Nephron (organoid): ENCODE measurements at regions not wholly inside any gene's neighbourhood (a gene's known extent, or its start where the extent isn't known, plus 50 kb on each side); places are given as distances from the start of the nearest gene placed in this dataset.

Source experiments
- H3K27ac Mint-ChIP-seq, 3 experiments: 2 replicates each; pipeline ENCODE4 v1.8.0; 2020; ENCODE audit warnings: mixed read lengths in 3 of 3, mild to moderate bottlenecking in 2 of 3, moderate library complexity in 1 of 3
- H3K27me3 Mint-ChIP-seq: 2 replicates; pipeline ENCODE4 v1.8.0; 2021; ENCODE audit warnings: low read depth, mild to moderate bottlenecking, moderate library complexity, mixed read lengths
- H3K36me3 Mint-ChIP-seq: 2 replicates; pipeline ENCODE4 v1.8.0; 2020; ENCODE audit warnings: low read depth, mixed read lengths
- H3K4me1 Mint-ChIP-seq: 2 replicates; pipeline ENCODE4 v1.8.0; 2020; ENCODE audit warnings: mixed read lengths
- H3K4me3 Mint-ChIP-seq, 3 experiments: 2 replicates each; pipeline ENCODE4 v1.8.0; 2020; ENCODE audit warnings: mild to moderate bottlenecking in 3 of 3, mixed read lengths in 3 of 3, moderate library complexity in 2 of 3
- H3K9me3 Mint-ChIP-seq: 2 replicates; pipeline ENCODE4 v1.8.0; 2020; ENCODE audit warnings: mixed read lengths
- TF ChIP-seq, protein P1 (sequence below), 3 experiments: fragments of 200-600 bp; sonication (generic); IDR thresholded peaks; one replicate each; pipeline ENCODE4 v1.5.0; 2021; ENCODE audit warnings: antibody characterized with exemption in 3 of 3; ENCODE audit not compliant: unreplicated experiment in 3 of 3

DNA sequence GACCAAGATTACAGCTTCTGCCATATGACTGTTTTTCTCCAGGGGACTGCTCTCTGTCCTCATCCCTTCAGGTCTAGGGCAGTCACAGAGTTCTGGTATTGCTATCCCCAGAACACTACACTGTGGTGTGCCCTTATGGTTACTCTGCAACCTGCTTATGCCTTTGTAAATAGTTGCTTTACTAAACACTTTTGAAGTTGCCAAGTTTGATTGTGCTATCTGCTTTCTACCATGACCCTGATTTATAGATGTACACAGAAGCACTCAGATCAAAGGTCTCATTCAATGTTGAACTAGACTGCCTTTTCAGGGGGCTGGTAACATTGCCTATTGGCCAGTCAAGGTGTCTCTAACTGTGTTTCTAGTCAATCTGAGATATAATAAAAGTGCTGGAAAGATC is 794.7 kb downstream of the DHX35 start:
- Mint-ChIP-seq H3K4me1 (peaks cover 21% of the 10 kb centered on the region), H3K27ac (peak overlapping the region in 2 of 3 experiments; percentile 56), H3K4me3 (no peak overlapping the region), H3K9me3 (no peaks in the 10 kb centered on the region), H3K36me3 (no peaks in the 10 kb centered on the region), H3K27me3 (no peaks in the 10 kb centered on the region)
- TF ChIP-seq, protein P1, sequence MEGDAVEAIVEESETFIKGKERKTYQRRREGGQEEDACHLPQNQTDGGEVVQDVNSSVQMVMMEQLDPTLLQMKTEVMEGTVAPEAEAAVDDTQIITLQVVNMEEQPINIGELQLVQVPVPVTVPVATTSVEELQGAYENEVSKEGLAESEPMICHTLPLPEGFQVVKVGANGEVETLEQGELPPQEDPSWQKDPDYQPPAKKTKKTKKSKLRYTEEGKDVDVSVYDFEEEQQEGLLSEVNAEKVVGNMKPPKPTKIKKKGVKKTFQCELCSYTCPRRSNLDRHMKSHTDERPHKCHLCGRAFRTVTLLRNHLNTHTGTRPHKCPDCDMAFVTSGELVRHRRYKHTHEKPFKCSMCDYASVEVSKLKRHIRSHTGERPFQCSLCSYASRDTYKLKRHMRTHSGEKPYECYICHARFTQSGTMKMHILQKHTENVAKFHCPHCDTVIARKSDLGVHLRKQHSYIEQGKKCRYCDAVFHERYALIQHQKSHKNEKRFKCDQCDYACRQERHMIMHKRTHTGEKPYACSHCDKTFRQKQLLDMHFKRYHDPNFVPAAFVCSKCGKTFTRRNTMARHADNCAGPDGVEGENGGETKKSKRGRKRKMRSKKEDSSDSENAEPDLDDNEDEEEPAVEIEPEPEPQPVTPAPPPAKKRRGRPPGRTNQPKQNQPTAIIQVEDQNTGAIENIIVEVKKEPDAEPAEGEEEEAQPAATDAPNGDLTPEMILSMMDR (IDR thresholded peaks at IDR 0.05; ENCODE audit: unreplicated experiment in 3 of 3) = no peak

DNA sequence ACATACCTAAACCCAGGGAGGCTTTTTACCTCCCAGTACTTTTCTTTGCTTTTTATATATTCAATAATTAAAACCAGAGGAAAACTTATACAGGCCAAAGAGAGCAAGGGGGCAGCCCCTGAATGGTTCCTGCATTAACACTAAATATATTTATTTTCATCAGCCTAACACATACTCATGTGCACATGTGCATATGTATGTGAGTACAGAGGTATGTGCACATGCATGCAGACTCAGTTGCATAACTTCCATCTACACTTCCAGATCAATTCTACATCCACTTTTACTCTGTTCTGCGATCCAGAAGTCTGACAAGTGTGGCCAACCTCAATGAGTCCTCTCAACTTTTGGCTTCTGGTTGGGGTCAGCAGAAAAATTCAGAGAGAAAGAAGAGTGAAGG is 794.2 kb downstream of the DHX35 start:
- Mint-ChIP-seq H3K4me3 (no peak overlapping the region), H3K9me3 (peaks cover 3% of the 10 kb centered on the region), H3K4me1 (peaks cover 21% of the 10 kb centered on the region), H3K36me3 (peaks cover 3% of the 10 kb centered on the region), H3K27me3 (no peaks in the 10 kb centered on the region), H3K27ac (peak overlapping the region in 1 of 3 experiments; percentile 56)
- TF ChIP-seq, protein P1 (IDR thresholded peaks at IDR 0.05; ENCODE audit: unreplicated experiment in 3 of 3) = no peak

DNA sequence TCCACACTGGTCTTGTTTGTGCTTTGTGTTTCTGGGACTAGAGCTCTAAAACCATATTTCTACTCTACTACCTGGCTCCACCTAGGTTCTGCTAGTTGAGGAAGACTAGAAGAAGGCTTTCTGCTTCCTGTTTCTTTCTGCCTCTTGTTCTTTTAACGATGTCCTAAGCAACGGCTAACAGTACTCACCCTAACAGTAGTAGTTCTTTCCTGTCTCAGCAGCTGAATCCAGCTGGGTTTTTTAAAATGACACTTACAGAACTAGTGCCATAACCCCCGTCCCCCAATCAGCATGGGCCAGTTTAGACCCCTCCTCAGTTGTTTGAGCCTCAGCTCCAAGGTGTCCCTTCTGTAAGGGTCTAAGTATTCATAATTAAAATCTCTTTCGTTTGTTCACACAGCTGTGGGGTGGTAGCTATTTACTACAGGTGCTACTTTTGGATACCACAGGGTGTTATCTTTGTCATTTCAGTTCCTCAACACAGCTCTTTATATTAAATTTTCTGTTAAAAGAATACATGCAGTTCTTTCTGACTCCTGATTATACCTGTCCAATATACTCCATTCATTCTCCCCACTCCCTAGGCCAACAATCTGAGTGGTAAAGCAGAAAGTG is 790.2 kb downstream of the DHX35 start:
- Mint-ChIP-seq H3K27ac (no peak overlapping the region), H3K27me3 (no peaks in the 10 kb centered on the region), H3K4me3 (no peak overlapping the region), H3K36me3 (peaks cover 4% of the 10 kb centered on the region), H3K9me3 (peaks cover 30% of the 10 kb centered on the region), H3K4me1 (peaks cover 7% of the 10 kb centered on the region)
- TF ChIP-seq, protein P1 (IDR thresholded peaks at IDR 0.05; ENCODE audit: unreplicated experiment in 3 of 3) = no peak

DNA sequence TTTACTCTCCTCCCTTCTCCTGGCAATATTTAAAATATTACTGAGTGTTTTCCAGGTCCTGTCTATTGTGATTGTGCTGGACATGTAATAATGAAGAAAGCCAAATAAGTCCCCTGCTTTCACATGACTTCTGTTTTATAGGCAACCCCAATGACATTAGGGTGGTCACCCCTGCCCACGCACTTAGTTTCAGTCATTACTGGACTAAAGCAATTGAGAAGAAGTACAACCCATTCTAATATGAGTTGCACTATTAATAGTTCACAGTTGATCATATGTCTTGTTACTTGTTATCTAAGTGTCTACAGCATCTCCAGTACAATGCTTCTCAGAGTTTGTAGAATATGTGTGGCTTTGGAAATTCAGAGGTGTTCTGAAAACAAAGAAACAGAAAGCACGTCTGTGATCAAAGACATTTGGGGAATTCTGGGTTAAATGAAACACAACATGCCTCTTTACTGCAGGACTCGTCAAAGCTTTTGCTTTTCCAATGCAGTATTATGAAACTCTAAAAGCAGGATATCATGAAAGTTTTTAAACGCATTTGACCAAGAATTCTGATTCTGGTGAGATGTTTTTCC is 789.5 kb downstream of the DHX35 start:
- no peak overlapping the region for H3K4me3 Mint-ChIP-seq
- no peaks in the 10 kb centered on the region for H3K4me1 Mint-ChIP-seq
- TF ChIP-seq, protein P1 (IDR thresholded peaks at IDR 0.05; ENCODE audit: unreplicated experiment in 3 of 3) = no peak
- H3K27ac Mint-ChIP-seq = no peak overlapping the region
- H3K27me3 Mint-ChIP-seq = no peaks in the 10 kb centered on the region
- peaks cover 4% of the 10 kb centered on the region for H3K36me3 Mint-ChIP-seq
- H3K9me3 Mint-ChIP-seq = peaks cover 30% of the 10 kb centered on the region

DNA sequence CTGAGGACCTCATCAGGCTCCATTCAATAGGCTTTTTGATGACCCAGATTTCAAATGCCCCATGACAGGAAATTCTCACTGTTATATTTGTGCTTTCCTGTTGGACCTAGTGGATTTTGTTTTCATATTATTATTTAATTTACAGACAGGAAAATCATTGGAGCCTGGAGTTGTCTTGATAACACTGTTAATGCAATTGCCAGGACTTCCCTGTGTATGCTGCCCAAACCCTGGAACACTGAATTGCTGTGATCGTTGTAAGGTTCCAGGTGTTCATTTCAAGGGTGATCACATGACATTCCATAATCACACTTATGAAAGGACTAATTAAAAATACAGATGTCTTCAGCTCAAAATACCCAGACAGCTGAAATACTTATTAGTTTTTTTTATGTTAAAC is 783.2 kb downstream of the DHX35 start:
- Mint-ChIP-seq H3K36me3 (no peaks in the 10 kb centered on the region), H3K9me3 (peaks cover 27% of the 10 kb centered on the region), H3K4me3 (no peak overlapping the region), H3K27ac (no peak overlapping the region), H3K4me1 (no peaks in the 10 kb centered on the region), H3K27me3 (no peaks in the 10 kb centered on the region)
- TF ChIP-seq, protein P1 (IDR thresholded peaks at IDR 0.05; ENCODE audit: unreplicated experiment in 3 of 3) = no peak

DNA sequence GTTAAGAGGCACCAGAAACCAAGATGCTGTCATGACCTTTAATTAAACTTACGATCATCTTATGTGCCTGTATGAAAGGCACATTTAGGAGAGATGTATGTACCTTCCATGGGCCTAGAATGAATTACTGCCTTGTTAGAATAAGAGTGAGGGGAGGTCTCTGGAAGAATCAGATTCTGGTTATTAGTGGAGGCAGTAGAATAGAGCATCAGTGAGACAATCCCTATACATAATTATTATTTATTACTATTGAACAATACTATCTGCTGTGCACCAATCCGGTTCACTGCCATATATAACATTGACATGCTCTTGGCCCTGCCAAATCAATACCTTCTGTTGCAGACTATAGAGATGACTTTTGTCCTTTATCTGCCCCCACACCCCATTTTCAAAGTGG is 776.5 kb downstream of the DHX35 start:
- no peaks in the 10 kb centered on the region for H3K36me3 Mint-ChIP-seq
- H3K4me3 Mint-ChIP-seq = no peak overlapping the region
- no peaks in the 10 kb centered on the region for H3K4me1 Mint-ChIP-seq
- TF ChIP-seq, protein P1 (IDR thresholded peaks at IDR 0.05; ENCODE audit: unreplicated experiment in 3 of 3) = no peak
- H3K9me3 Mint-ChIP-seq = peaks cover 6% of the 10 kb centered on the region
- no peak overlapping the region for H3K27ac Mint-ChIP-seq
- H3K27me3 Mint-ChIP-seq = no peaks in the 10 kb centered on the region
